DOHH2 (cell line): ENCODE measurements at regions not wholly inside any gene's neighbourhood (a gene's known extent, or its start where the extent isn't known, plus 50 kb on each side); places are given as distances from the start of the nearest gene placed in this dataset.

Experiments used
- CTCF ChIP-seq: fragments of 200-600 bp; sonication (generic); IDR thresholded peaks from one replicate; pipeline ENCODE4 v1.5.1; 2014; ENCODE audit warnings: antibody characterized with exemption, mild to moderate bottlenecking, low read depth, low read length; ENCODE audit not compliant: poor library complexity, severe bottlenecking
- EZH2phosphoT487 ChIP-seq: fragments of 200-600 bp; sonication (generic); IDR thresholded peaks from 2 replicates; pipeline ENCODE4 v1.6.1; 2017; ENCODE audit warnings: borderline replicate concordance, mild to moderate bottlenecking, antibody characterized with exemption, low read length, moderate library complexity, mixed read lengths

GRCh38 chr22:26839216-26839615, 181.8 kb downstream of the MIAT start:
- no peak for TF ChIP-seq CTCF
- TF ChIP-seq EZH2phosphoT487: no peak
